Ovary (tissue), 7 donors: ENCODE measurements at regions not wholly inside any gene's neighbourhood (a gene's known extent, or its start where the extent isn't known, plus 50 kb on each side); places are given as distances from the start of the nearest gene placed in this dataset.

ENCODE experiments used
- DNase-seq, 5 donors: peaks; one replicate each; pipeline ENCODE4 v3.0.0-alpha.2; 2019 to 2020
- H3K27ac ChIP-seq, 2 donors: fragments of 200-600 bp; one replicate each; pipeline versions ENCODE4 v1.5.1 to v1.8.0; 2019 to 2022
- H3K27me3 ChIP-seq: fragments of 200-600 bp; one replicate; pipeline ENCODE4 v1.8.0; 2022
- H3K36me3 ChIP-seq: fragments of 200-600 bp; sonication (generic); one replicate; pipeline ENCODE4 v1.5.1; 2019
- H3K4me1 ChIP-seq: one replicate; pipeline ENCODE4 v1.8.1; 2013; ENCODE audit warnings: mild to moderate bottlenecking, moderate library complexity; ENCODE audit not compliant: insufficient read depth
- H3K4me3 ChIP-seq: fragments of 200-600 bp; sonication (generic); one replicate; pipeline ENCODE4 v1.5.1; 2017
- H3K9me3 ChIP-seq, 2 donors: fragments of 200-600 bp in 1 of 2; sonication (generic) in 1 of 2; one replicate each; pipeline versions ENCODE4 v1.5.1 to v1.8.1; 2013 to 2019; ENCODE audit warnings: mild to moderate bottlenecking in 1 of 2, moderate library complexity in 1 of 2
- CTCF ChIP-seq, 3 donors: fragments of 450-650 bp in 2 of 3; fragments of 200-600 bp in 1 of 3; IDR thresholded peaks; one replicate each; pipeline versions ENCODE4 v1.5.1 to v1.8.0; 2016 to 2022; ENCODE audit warnings: antibody characterized with exemption in 3 of 3, mild to moderate bottlenecking in 1 of 3
- EP300 ChIP-seq: sonication (generic); formaldehyde crosslinking; IDR thresholded peaks from one replicate; pipeline ENCODE4 v1.6.1; 2017; ENCODE audit warnings: antibody characterized with exemption
- POLR2A ChIP-seq: fragments of 450-650 bp; IDR thresholded peaks from one replicate; pipeline ENCODE4 v1.6.1; 2017; ENCODE audit warnings: antibody characterized with exemption, mild to moderate bottlenecking, moderate library complexity
- WGBS, 3 donors: extraction: QIAGEN DNeasy Blood & Tissue Kit in 1 of 3; methylation state at CpG; one replicate each; pipeline versions ENCODE4 v1.1.5 to v1.1.7; 2013 to 2017; 5-methylcytosine and 5-hydroxymethylcytosine counted together
- intact Hi-C, 4 donors: fragments of 100-400 bp; cut with DNase I; formaldehyde crosslinking; loops; one replicate each; pipeline versions ENCODE4 v1.11.0 to v1.15.1; 2022 to 2023
- donor health status: DM: no; HTN: no; CAD: no; lungs with moderate emphysema.
- donor health status: DM: no; HTN: no; CAD: no.
- donor health status: Bipolar disorder and iron deficiency.
- donor health status: DM: no; HTN: no; CAD: no.
- donor health status: DM: yes; HTN: yes; CAD: no.

- H3K27ac ChIP-seq: no peak overlapping the region
- intact Hi-C loops: no loop called here
- WGBS, 3 donors: 77 to 86% (median 84%) methylated on average over 2 of the region's 2 CpGs
- H3K27me3 ChIP-seq: no peaks in the 10 kb centered on the region
- H3K36me3 ChIP-seq: no peaks in the 10 kb centered on the region
- H3K9me3 ChIP-seq: no peaks in the 10 kb centered on the region
- TF ChIP-seq POLR2A: no peak
- no peak for TF ChIP-seq CTCF (IDR thresholded peaks at IDR 0.05)
- no peak for TF ChIP-seq EP300
- no peak for DNase-seq
- no peaks in the 10 kb centered on the region for H3K4me1 ChIP-seq
- no peak overlapping the region for H3K4me3 ChIP-seq
Measured at GRCh38 chr10:118203461-118203860, 138.7 kb downstream of the FAM204A start.

GRCh38 chr10:118195729-118196128 is 146.4 kb downstream of the FAM204A start:
- no peak for TF ChIP-seq CTCF (IDR thresholded peaks at IDR 0.05)
- no peak for TF ChIP-seq POLR2A
- TF ChIP-seq EP300: no peak
- Histone ChIP-seq H3K4me1 (no peaks in the 10 kb centered on the region), H3K27ac (no peak overlapping the region), H3K36me3 (no peaks in the 10 kb centered on the region), H3K4me3 (no peak overlapping the region), H3K27me3 (no peaks in the 10 kb centered on the region), H3K9me3 (no peaks in the 10 kb centered on the region)
- 80 to 84% (median 82%) methylated on average over 2 of the region's 2 CpGs for WGBS, 3 donors
- intact Hi-C loops: no loop called here
- DNase-seq: no peak

- no peaks in the 10 kb centered on the region for H3K9me3 ChIP-seq
- WGBS, 3 donors: 63 to 68% (median 65%) methylated on average over 4 of the region's 4 CpGs
- no peak for DNase-seq
- no peak overlapping the region for H3K4me3 ChIP-seq
- intact Hi-C loops: no loop called here
- no peaks in the 10 kb centered on the region for H3K27me3 ChIP-seq
- TF ChIP-seq EP300 (no peak), POLR2A (no peak), CTCF (IDR thresholded peaks at IDR 0.05) (no peak)
- no peaks in the 10 kb centered on the region for H3K36me3 ChIP-seq
- H3K27ac ChIP-seq: no peak overlapping the region
- H3K4me1 ChIP-seq: no peaks in the 10 kb centered on the region
Measured at GRCh38 chr10:118193642-118194041, 146.9 kb upstream of the RAB11FIP2 start.

DNA sequence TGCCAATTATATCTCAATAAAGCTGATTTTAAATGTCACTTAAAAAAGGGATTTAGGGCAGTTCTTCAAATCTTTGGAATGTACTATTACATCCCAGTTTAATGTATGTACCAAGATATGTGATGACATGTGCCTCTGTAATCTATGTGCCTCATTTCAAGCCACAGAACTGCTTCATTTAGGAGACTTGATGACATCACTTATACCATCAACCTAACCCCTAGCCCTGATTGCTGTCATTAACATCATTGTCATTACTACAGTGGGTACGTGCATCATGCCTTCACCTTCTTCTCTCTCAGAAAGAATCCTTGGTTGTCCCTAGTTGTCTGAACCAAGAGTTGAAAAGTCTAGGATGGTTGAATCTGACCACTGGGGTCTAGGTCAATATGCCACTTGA is 134.3 kb upstream of the RAB11FIP2 start:
- H3K36me3 ChIP-seq: no peaks in the 10 kb centered on the region
- no peaks in the 10 kb centered on the region for H3K9me3 ChIP-seq
- no peak overlapping the region for H3K27ac ChIP-seq
- intact Hi-C loops: no loop called here
- TF ChIP-seq POLR2A: no peak
- no peak for TF ChIP-seq CTCF (IDR thresholded peaks at IDR 0.05)
- TF ChIP-seq EP300: no peak
- DNase-seq: no peak
- H3K4me3 ChIP-seq: no peak overlapping the region
- H3K27me3 ChIP-seq: no peaks in the 10 kb centered on the region
- H3K4me1 ChIP-seq: no peaks in the 10 kb centered on the region
- WGBS, 3 donors: 92 to 97% (median 96%) methylated on average over 1 of the region's 1 CpG

GRCh38 chr10:118175148-118175547 is 128.4 kb upstream of the RAB11FIP2 start:
- no peak overlapping the region for H3K4me3 ChIP-seq
- H3K36me3 ChIP-seq: no peaks in the 10 kb centered on the region
- H3K9me3 ChIP-seq: no peaks in the 10 kb centered on the region
- no peak overlapping the region for H3K27ac ChIP-seq
- H3K27me3 ChIP-seq: no peaks in the 10 kb centered on the region
- no peaks in the 10 kb centered on the region for H3K4me1 ChIP-seq
- TF ChIP-seq EP300: no peak
- no peak for TF ChIP-seq CTCF (IDR thresholded peaks at IDR 0.05)
- TF ChIP-seq POLR2A: no peak
- WGBS, 3 donors: 89 to 92% (median 91%) methylated on average over 2 of the region's 2 CpGs
- intact Hi-C loops: no loop called here
- DNase-seq: no peak
